Liver (tissue), 8 donors: ENCODE measurements at regions not wholly inside any gene's neighbourhood (a gene's known extent, or its start where the extent isn't known, plus 50 kb on each side); places are given as distances from the start of the nearest gene placed in this dataset.

ENCODE experiments used
- DNase-seq: peaks from one replicate; pipeline ENCODE4 v3.0.0-alpha.2; 2017; ENCODE audit warnings: low spot score
- H3K27ac ChIP-seq, 2 donors: one replicate each; pipeline ENCODE4 v1.7.0; 2013; ENCODE audit warnings: inconsistent platforms in 2 of 2, low read length in 2 of 2, control low read depth in 1 of 2, low read depth in 1 of 2, mild to moderate bottlenecking in 1 of 2
- H3K27me3 ChIP-seq, 4 donors: one replicate each; pipeline versions ENCODE4 v1.6.1 to v1.7.0; 2013; ENCODE audit warnings: low read length in 3 of 4, inconsistent platforms in 1 of 4, mild to moderate bottlenecking in 1 of 4, moderate library complexity in 1 of 4; ENCODE audit not compliant: control insufficient read depth in 4 of 4, insufficient read depth in 4 of 4
- H3K36me3 ChIP-seq, 4 donors: one replicate each; pipeline versions ENCODE4 v1.6.1 to v1.7.0; 2013; ENCODE audit warnings: low read length in 3 of 4, mild to moderate bottlenecking in 3 of 4, low read depth in 1 of 4, moderate library complexity in 1 of 4; ENCODE audit not compliant: control insufficient read depth in 4 of 4, insufficient read depth in 3 of 4
- H3K4me1 ChIP-seq, 4 donors: one replicate each; pipeline versions ENCODE4 v1.6.1 to v1.7.0; 2013; ENCODE audit warnings: low read length in 3 of 4, mild to moderate bottlenecking in 3 of 4, moderate library complexity in 1 of 4; ENCODE audit not compliant: control insufficient read depth in 4 of 4, insufficient read depth in 4 of 4
- H3K4me3 ChIP-seq, 3 donors: one replicate each; pipeline versions ENCODE4 v1.6.1 to v1.7.0; 2013; ENCODE audit warnings: low read length in 3 of 3, control low read depth in 1 of 3, low read depth in 1 of 3, mild to moderate bottlenecking in 1 of 3
- H3K9ac ChIP-seq, 2 donors: one replicate each; pipeline ENCODE4 v1.7.0; 2013; ENCODE audit warnings: low read length in 2 of 2, mild to moderate bottlenecking in 2 of 2, moderate library complexity in 2 of 2, control low read depth in 1 of 2, low read depth in 1 of 2
- H3K9me3 ChIP-seq, 4 donors: one replicate each; pipeline versions ENCODE4 v1.6.1 to v1.7.0; 2013; ENCODE audit warnings: low read length in 3 of 4; ENCODE audit not compliant: control insufficient read depth in 4 of 4
- ATF3 ChIP-seq: IDR thresholded peaks from 2 replicates; pipeline ENCODE4 v1.6.1; 2016; ENCODE audit warnings: antibody characterized with exemption
- CTCF ChIP-seq: fragments of 150-350 bp; IDR thresholded peaks from 2 replicates; pipeline ENCODE4 v1.5.1; 2017; ENCODE audit warnings: improper control_type of control experiment, low read depth, low read length; ENCODE audit not compliant: missing input control
- GABPA ChIP-seq, 2 donors: IDR thresholded peaks in 1 of 2; conservative IDR thresholded peaks in 1 of 2; 2 replicates each; pipeline ENCODE4 v1.6.1; 2016; ENCODE audit warnings: antibody characterized with exemption in 2 of 2, mild to moderate bottlenecking in 1 of 2, moderate library complexity in 1 of 2
- HNF4G ChIP-seq: IDR thresholded peaks from 2 replicates; pipeline ENCODE4 v1.6.1; 2016; ENCODE audit warnings: antibody characterized with exemption
- MAX ChIP-seq: IDR thresholded peaks from 2 replicates; pipeline ENCODE4 v1.6.1; 2016; ENCODE audit warnings: antibody characterized with exemption
- NR2F2 ChIP-seq: IDR thresholded peaks from 2 replicates; pipeline ENCODE4 v1.6.1; 2016; ENCODE audit warnings: antibody characterized with exemption
- RAD21 ChIP-seq, 2 donors: IDR thresholded peaks; 2 replicates each; pipeline ENCODE4 v1.6.1; 2016; ENCODE audit warnings: antibody characterized with exemption in 2 of 2, mild to moderate bottlenecking in 2 of 2
- REST ChIP-seq: IDR thresholded peaks from 2 replicates; pipeline ENCODE4 v1.6.1; 2016; ENCODE audit warnings: antibody characterized with exemption, mild to moderate bottlenecking
- TAF1 ChIP-seq: conservative IDR thresholded peaks from 2 replicates; pipeline ENCODE4 v1.6.1; 2016; ENCODE audit warnings: antibody characterized with exemption, mild to moderate bottlenecking
- YY1 ChIP-seq: IDR thresholded peaks from 2 replicates; pipeline ENCODE4 v1.6.1; 2016; ENCODE audit warnings: antibody characterized with exemption, mild to moderate bottlenecking
- whole genome bisulfite sequencing: extraction: QIAGEN DNeasy Blood & Tissue Kit; methylation state at CpG from one replicate; pipeline ENCODE4 v1.1.7; 2013; 5-methylcytosine and 5-hydroxymethylcytosine counted together
- donor health status: healthy.
- donor health status: healthy.
- donor health status: healthy.
- donor health status: healthy.
- donor health status: healthy.

- no peak for TF ChIP-seq GABPA (IDR thresholded peaks at IDR 0.05 in 1 of 2, conservative IDR thresholded peaks at IDR 0.05 in 1 of 2)
These were observed 824.4 kb downstream of the GRID1 start (continued) for GRCh38 chr10:85542152-85542551.

GRCh38 chr10:85542936-85543730 is 823.5 kb downstream of the GRID1 start:
- H3K9ac ChIP-seq = no peak overlapping the region
- no peak for DNase-seq
- WGBS = 63% methylated on average over 6 of the region's 6 CpGs
- TF ChIP-seq CTCF (no peak), YY1 (no peak), REST (no peak), ATF3 (no peak), RAD21 (IDR thresholded peaks at IDR 0.05) (no peak), MAX (no peak), GABPA (IDR thresholded peaks at IDR 0.05 in 1 of 2, conservative IDR thresholded peaks at IDR 0.05 in 1 of 2) (no peak)
- H3K4me3 ChIP-seq = no peak overlapping the region
- H3K27ac ChIP-seq = no peak overlapping the region
- H3K9me3 ChIP-seq = no peaks in the 10 kb centered on the region
- no peaks in the 10 kb centered on the region for H3K36me3 ChIP-seq
- no peaks in the 10 kb centered on the region for H3K4me1 ChIP-seq
- H3K27me3 ChIP-seq = no peaks in the 10 kb centered on the region

- Histone ChIP-seq H3K36me3 (no peaks in the 10 kb centered on the region), H3K4me3 (no peak overlapping the region), H3K27me3 (no peaks in the 10 kb centered on the region), H3K9me3 (no peaks in the 10 kb centered on the region), H3K4me1 (no peaks in the 10 kb centered on the region), H3K27ac (no peak overlapping the region), H3K9ac (no peak overlapping the region)
- no peak for DNase-seq
- 75% methylated on average over 3 of the region's 3 CpGs for WGBS
- TF ChIP-seq TAF1 (no peak), NR2F2 (no peak), RAD21 (IDR thresholded peaks at IDR 0.05) (no peak), HNF4G (no peak)
These were observed 821.6 kb downstream of the GRID1 start for GRCh38 chr10:85544956-85545355.
